Astrocyte (in vitro differentiated cells and primary cell): ENCODE measurements at regions not wholly inside any gene's neighbourhood (a gene's known extent, or its start where the extent isn't known, plus 50 kb on each side); places are given as distances from the start of the nearest gene placed in this dataset.

Experiments used
- DNase-seq: peaks from one replicate; pipeline ENCODE4 v3.0.0-alpha.2; 2010; ENCODE audit warnings: low read depth
- FAIRE-seq: peaks from 2 replicates; lab custom pipeline; 2011; peaks lifted over from hg19 to GRCh38; lab: Jason Lieb, UNC
- H2AFZ ChIP-seq: 2 replicates; pipeline ENCODE4 v1.6.0; 2012; ENCODE audit warnings: low read depth, low read length, inconsistent platforms
- H3K27ac ChIP-seq: 2 replicates; pipeline ENCODE4 v1.5.1; 2011; ENCODE audit warnings: low read depth, low read length, inconsistent platforms
- H3K27me3 ChIP-seq: 2 replicates; pipeline ENCODE4 v1.6.0; 2011; ENCODE audit warnings: low read length, inconsistent platforms; ENCODE audit not compliant: insufficient read depth
- H3K36me3 ChIP-seq: 2 replicates; pipeline ENCODE4 v1.5.1; 2011; ENCODE audit warnings: low read length, inconsistent platforms; ENCODE audit not compliant: insufficient read depth
- H3K4me1 ChIP-seq: 2 replicates; pipeline ENCODE4 v1.5.1; 2011; ENCODE audit warnings: low read length, inconsistent platforms; ENCODE audit not compliant: insufficient read depth
- H3K4me2 ChIP-seq: 2 replicates; pipeline ENCODE4 v1.6.0; 2012; ENCODE audit warnings: low read length, inconsistent platforms
- H3K4me3 ChIP-seq: 2 replicates; pipeline ENCODE4 v1.5.1; 2011; ENCODE audit warnings: low read depth, mild to moderate bottlenecking, low read length, inconsistent platforms; ENCODE audit not compliant: insufficient read depth
- H3K79me2 ChIP-seq: 2 replicates; pipeline ENCODE4 v1.6.0; 2012; ENCODE audit warnings: mild to moderate bottlenecking, low read length, inconsistent platforms; ENCODE audit not compliant: insufficient read depth
- H3K9ac ChIP-seq: 2 replicates; pipeline ENCODE4 v1.6.0; 2012; ENCODE audit warnings: mild to moderate bottlenecking, low read length, inconsistent platforms
- H3K9me3 ChIP-seq: 2 replicates; pipeline ENCODE4 v1.5.1; 2012; ENCODE audit warnings: low read depth, mild to moderate bottlenecking, low read length, inconsistent platforms; ENCODE audit not compliant: insufficient read depth
- H4K20me1 ChIP-seq: 2 replicates; pipeline ENCODE4 v1.6.0; 2012; ENCODE audit warnings: low read length, inconsistent platforms; ENCODE audit not compliant: insufficient read depth
- H3K27ac Mint-ChIP-seq: one replicate; pipeline ENCODE4 v1.8.0; 2021; ENCODE audit warnings: mild to moderate bottlenecking, mixed read lengths; ENCODE audit not compliant: unreplicated experiment
- H3K27me3 Mint-ChIP-seq: one replicate; pipeline ENCODE4 v1.8.0; 2021; ENCODE audit warnings: low read depth, mixed read lengths; ENCODE audit not compliant: unreplicated experiment
- H3K36me3 Mint-ChIP-seq: one replicate; pipeline ENCODE4 v1.8.0; 2021; ENCODE audit warnings: low read depth, mixed read lengths; ENCODE audit not compliant: unreplicated experiment
- H3K4me1 Mint-ChIP-seq: one replicate; pipeline ENCODE4 v1.8.0; 2021; ENCODE audit warnings: low read depth, mixed read lengths; ENCODE audit not compliant: unreplicated experiment
- H3K4me3 Mint-ChIP-seq: one replicate; pipeline ENCODE4 v1.8.0; 2021; ENCODE audit warnings: mild to moderate bottlenecking, moderate library complexity, mixed read lengths; ENCODE audit not compliant: unreplicated experiment
- H3K9me3 Mint-ChIP-seq: one replicate; pipeline ENCODE4 v1.8.0; 2021; ENCODE audit warnings: mild to moderate bottlenecking, mixed read lengths; ENCODE audit not compliant: unreplicated experiment
- EZH2 ChIP-seq: IDR thresholded peaks from 2 replicates; pipeline ENCODE4 v1.6.1; 2012; ENCODE audit warnings: mild to moderate bottlenecking, low read length, inconsistent platforms; ENCODE audit not compliant: insufficient read depth
- TF ChIP-seq, protein P1 (sequence below): IDR thresholded peaks from 2 replicates; pipeline ENCODE4 v1.5.1; 2011; ENCODE audit warnings: low read depth, mild to moderate bottlenecking, inconsistent platforms, low read length, moderate library complexity; ENCODE audit not compliant: insufficient read depth

DNA sequence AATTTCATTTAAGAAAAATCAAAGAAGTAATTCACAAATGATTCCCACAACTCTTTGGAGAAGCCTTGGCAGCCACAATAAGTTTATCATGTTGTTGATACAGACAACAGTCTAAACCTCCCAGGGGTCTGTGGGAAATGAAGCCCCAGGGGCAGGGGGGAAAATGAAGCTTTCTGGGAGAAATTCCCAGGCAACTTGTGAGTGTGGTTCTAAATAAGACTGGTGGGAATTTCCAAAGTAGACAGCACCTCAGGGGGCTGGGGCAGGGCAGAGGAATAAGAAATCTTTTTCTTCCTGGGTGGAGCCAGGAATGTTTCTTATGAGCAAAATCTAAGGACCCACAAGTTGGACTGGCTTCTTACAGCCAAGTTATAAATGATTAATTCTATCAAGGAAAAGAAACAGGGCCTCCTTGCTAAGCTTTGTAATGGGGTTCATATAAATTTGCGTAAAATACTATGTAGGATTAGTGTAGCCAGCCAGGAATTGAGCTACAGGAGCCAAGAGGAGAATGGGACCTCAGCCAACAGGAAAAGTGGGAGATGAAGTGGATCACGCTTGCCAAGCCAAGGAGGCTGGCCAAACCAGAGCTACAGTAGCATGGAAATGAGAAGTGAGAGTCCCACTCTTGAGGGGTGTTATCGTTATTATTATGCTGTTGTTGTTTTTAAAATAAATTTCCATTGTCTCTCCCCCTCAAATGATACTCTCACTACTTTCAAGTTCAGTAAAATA is 182.9 kb upstream of the FAR2 start:
- Histone ChIP-seq H3K9ac (no peak overlapping the region), H3K27ac (no peak overlapping the region), H3K27me3 (no peaks in the 10 kb centered on the region), H4K20me1 (no peaks in the 10 kb centered on the region), H3K4me3 (no peak overlapping the region), H3K9me3 (no peaks in the 10 kb centered on the region), H3K4me2 (no peak overlapping the region), H3K79me2 (no peaks in the 10 kb centered on the region), H2AFZ (no peak overlapping the region), H3K36me3 (no peaks in the 10 kb centered on the region), H3K4me1 (peaks cover 3% of the 10 kb centered on the region)
- H3K4me3 Mint-ChIP-seq = no peak overlapping the region
- H3K36me3 Mint-ChIP-seq = no peaks in the 10 kb centered on the region
- FAIRE-seq (no peak), DNase-seq (peak; percentile 77)
- peaks cover 12% of the 10 kb centered on the region for H3K4me1 Mint-ChIP-seq
- TF ChIP-seq, protein P1, sequence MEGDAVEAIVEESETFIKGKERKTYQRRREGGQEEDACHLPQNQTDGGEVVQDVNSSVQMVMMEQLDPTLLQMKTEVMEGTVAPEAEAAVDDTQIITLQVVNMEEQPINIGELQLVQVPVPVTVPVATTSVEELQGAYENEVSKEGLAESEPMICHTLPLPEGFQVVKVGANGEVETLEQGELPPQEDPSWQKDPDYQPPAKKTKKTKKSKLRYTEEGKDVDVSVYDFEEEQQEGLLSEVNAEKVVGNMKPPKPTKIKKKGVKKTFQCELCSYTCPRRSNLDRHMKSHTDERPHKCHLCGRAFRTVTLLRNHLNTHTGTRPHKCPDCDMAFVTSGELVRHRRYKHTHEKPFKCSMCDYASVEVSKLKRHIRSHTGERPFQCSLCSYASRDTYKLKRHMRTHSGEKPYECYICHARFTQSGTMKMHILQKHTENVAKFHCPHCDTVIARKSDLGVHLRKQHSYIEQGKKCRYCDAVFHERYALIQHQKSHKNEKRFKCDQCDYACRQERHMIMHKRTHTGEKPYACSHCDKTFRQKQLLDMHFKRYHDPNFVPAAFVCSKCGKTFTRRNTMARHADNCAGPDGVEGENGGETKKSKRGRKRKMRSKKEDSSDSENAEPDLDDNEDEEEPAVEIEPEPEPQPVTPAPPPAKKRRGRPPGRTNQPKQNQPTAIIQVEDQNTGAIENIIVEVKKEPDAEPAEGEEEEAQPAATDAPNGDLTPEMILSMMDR = no peak
- no peak for TF ChIP-seq EZH2
- no peaks in the 10 kb centered on the region for H3K27me3 Mint-ChIP-seq
- H3K9me3 Mint-ChIP-seq = no peaks in the 10 kb centered on the region
- no peak overlapping the region for H3K27ac Mint-ChIP-seq

DNA sequence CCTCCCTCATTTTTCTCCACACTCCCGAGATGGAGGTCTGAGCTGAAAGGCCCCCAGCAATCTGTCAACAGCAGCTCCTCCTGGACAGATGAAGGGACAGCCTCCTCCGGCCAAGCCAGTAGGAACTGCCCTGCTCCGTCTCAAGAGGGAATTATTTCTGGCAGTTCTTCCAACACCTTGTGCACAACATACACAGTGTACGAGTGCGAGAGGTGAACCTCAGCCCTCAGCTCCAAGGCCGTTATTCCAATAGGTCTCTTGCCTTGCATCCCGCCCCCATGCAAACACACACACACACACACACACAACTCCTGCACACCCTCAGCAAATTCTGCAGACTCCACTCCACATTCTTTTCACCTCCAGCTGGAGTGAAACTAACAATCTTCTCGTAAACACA is 181.7 kb upstream of the FAR2 start:
- no peaks in the 10 kb centered on the region for H3K36me3 ChIP-seq
- H3K27me3 ChIP-seq = no peaks in the 10 kb centered on the region
- no peak overlapping the region for H3K27ac ChIP-seq
- H3K79me2 ChIP-seq = no peaks in the 10 kb centered on the region
- FAIRE-seq (no peak), DNase-seq (no peak)
- H3K4me1 ChIP-seq = peaks cover 3% of the 10 kb centered on the region
- Mint-ChIP-seq H3K4me3 (no peak overlapping the region), H3K4me1 (peaks cover 12% of the 10 kb centered on the region), H3K9me3 (no peaks in the 10 kb centered on the region), H3K27me3 (no peaks in the 10 kb centered on the region), H3K27ac (no peak overlapping the region), H3K36me3 (no peaks in the 10 kb centered on the region)
- no peak overlapping the region for H3K4me2 ChIP-seq
- H3K9me3 ChIP-seq = no peaks in the 10 kb centered on the region
- H3K9ac ChIP-seq = no peak overlapping the region
- no peak overlapping the region for H2AFZ ChIP-seq
- no peaks in the 10 kb centered on the region for H4K20me1 ChIP-seq
- no peak overlapping the region for H3K4me3 ChIP-seq
- no peak for TF ChIP-seq EZH2
- TF ChIP-seq, protein P1 = no peak

DNA sequence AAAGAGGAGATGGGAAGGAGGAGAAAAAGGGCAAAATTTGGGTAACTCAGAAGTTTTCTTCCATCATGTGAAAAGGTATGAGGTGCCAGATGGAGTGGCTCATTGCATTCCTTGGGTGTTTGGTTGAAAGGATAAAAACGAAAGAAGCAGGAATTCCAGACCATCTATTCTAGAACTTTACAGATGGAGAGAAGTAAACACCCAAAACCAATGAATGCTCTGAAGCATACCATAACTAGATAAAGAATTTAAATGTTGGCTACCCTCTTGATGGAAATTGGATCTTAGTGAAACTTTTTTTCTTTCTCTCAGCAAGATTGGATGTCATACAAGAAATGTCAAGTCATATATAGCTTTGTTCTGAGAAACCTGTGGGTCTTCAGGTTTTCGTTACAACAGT is 175.6 kb upstream of the FAR2 start:
- TF ChIP-seq, protein P1 = no peak
- TF ChIP-seq EZH2 = no peak
- FAIRE-seq = no peak
- no peak overlapping the region for H3K27ac Mint-ChIP-seq

More for the DNA sequence above, 175.6 kb upstream of the FAR2 start:
- H3K9me3 ChIP-seq = no peaks in the 10 kb centered on the region
- no peaks in the 10 kb centered on the region for H4K20me1 ChIP-seq
- H3K4me3 ChIP-seq = no peak overlapping the region
- Mint-ChIP-seq H3K4me3 (no peak overlapping the region), H3K9me3 (no peaks in the 10 kb centered on the region), H3K4me1 (peaks cover 26% of the 10 kb centered on the region), H3K36me3 (no peaks in the 10 kb centered on the region), H3K27me3 (no peaks in the 10 kb centered on the region)
- H3K9ac ChIP-seq = no peak overlapping the region
- no peaks in the 10 kb centered on the region for H3K36me3 ChIP-seq
- H3K27me3 ChIP-seq = no peaks in the 10 kb centered on the region
- no peak overlapping the region for H2AFZ ChIP-seq
- DNase-seq = peak; percentile 76
- no peak overlapping the region for H3K4me2 ChIP-seq
- no peaks in the 10 kb centered on the region for H3K4me1 ChIP-seq
- no peaks in the 10 kb centered on the region for H3K79me2 ChIP-seq
- no peak overlapping the region for H3K27ac ChIP-seq
